BE2C (cell line): ENCODE measurements at regions not wholly inside any gene's neighbourhood (a gene's known extent, or its start where the extent isn't known, plus 50 kb on each side); places are given as distances from the start of the nearest gene placed in this dataset.
"Not testable (repeated sequence)": the region's sequence is repeated elsewhere in the genome, so short reads cannot be mapped to it uniquely, and the experiment has no call there.

Experiments
- DNase-seq: peaks from one replicate; pipeline ENCODE4 v3.0.0-alpha.2; 2020
- H3K27me3 ChIP-seq: fragments of 250-450 bp; sonication (Bioruptor Pico); 2 replicates; pipeline ENCODE4 v1.5.1; 2020; ENCODE audit warnings: mild to moderate bottlenecking
- H3K36me3 ChIP-seq: fragments of 250-450 bp; sonication (Bioruptor Pico); 2 replicates; pipeline ENCODE4 v1.5.1; 2020; ENCODE audit warnings: mild to moderate bottlenecking
- H3K4me1 ChIP-seq: fragments of 250-450 bp; sonication (Bioruptor Pico); 2 replicates; pipeline ENCODE4 v1.5.1; 2020
- H3K4me3 ChIP-seq: 2 replicates; pipeline ENCODE4 v1.5.1; 2011; ENCODE audit warnings: low read depth, low read length
- H3K9me3 ChIP-seq: fragments of 250-450 bp; sonication (Bioruptor Pico); 2 replicates; pipeline ENCODE4 v1.5.1; 2020
- CTCF ChIP-seq: IDR thresholded peaks from 2 replicates; pipeline ENCODE4 v1.5.1; 2012; ENCODE audit warnings: mild to moderate bottlenecking, low read depth, low read length

GRCh38 chr3:132987396-132987795 lies 50.8 kb upstream of the TMEM108 start:
- TF ChIP-seq CTCF = no peak
- H3K4me1 ChIP-seq = peaks cover 4% of the 10 kb centered on the region; the same call in 1 of the 2 replicates
- no peak for DNase-seq
- H3K4me3 ChIP-seq = no peak overlapping the region
- no peaks in the 10 kb centered on the region for H3K36me3 ChIP-seq
- peaks cover 7% of the 10 kb centered on the region; the same call in 1 of the 2 replicates for H3K9me3 ChIP-seq
- no peaks in the 10 kb centered on the region for H3K27me3 ChIP-seq

- Histone ChIP-seq H3K27me3 (no peaks in the 10 kb centered on the region), H3K9me3 (peaks cover 7% of the 10 kb centered on the region; the same call in 1 of the 2 replicates), H3K36me3 (no peaks in the 10 kb centered on the region), H3K4me3 (no peak overlapping the region), H3K4me1 (peaks cover 4% of the 10 kb centered on the region; the same call in 1 of the 2 replicates)
- peak; percentile 45 for DNase-seq
- TF ChIP-seq CTCF = no peak
Observed at GRCh38 chr3:132984181-132984580, 54.0 kb upstream of the TMEM108 start.

GRCh38 chr3:132983143-132983770 lies 54.9 kb upstream of the TMEM108 start:
- Histone ChIP-seq H3K36me3 (no peaks in the 10 kb centered on the region), H3K27me3 (no peaks in the 10 kb centered on the region), H3K4me3 (no peak overlapping the region), H3K4me1 (peaks cover 4% of the 10 kb centered on the region; the same call in 1 of the 2 replicates), H3K9me3 (peaks cover 7% of the 10 kb centered on the region; the same call in 1 of the 2 replicates)
- DNase-seq = no peak
- no peak for TF ChIP-seq CTCF

- no peak for DNase-seq
- Histone ChIP-seq H3K36me3 (no peaks in the 10 kb centered on the region), H3K4me3 (no peak overlapping the region), H3K27me3 (no peaks in the 10 kb centered on the region), H3K4me1 (peaks cover 4% of the 10 kb centered on the region; the same call in 1 of the 2 replicates), H3K9me3 (peaks cover 7% of the 10 kb centered on the region; the same call in 1 of the 2 replicates)
- peak; percentile 57 for TF ChIP-seq CTCF
Observed at GRCh38 chr3:132981719-132982118, 56.5 kb upstream of the TMEM108 start.

- Histone ChIP-seq H3K4me1 (peaks cover 4% of the 10 kb centered on the region; the same call in 1 of the 2 replicates), H3K9me3 (peaks cover 3% of the 10 kb centered on the region; the same call in 1 of the 2 replicates), H3K27me3 (no peaks in the 10 kb centered on the region), H3K36me3 (no peaks in the 10 kb centered on the region), H3K4me3 (no peak overlapping the region)
- no peak for DNase-seq
- TF ChIP-seq CTCF = no peak
Observed at GRCh38 chr3:132980102-132980501, 58.1 kb upstream of the TMEM108 start.

- H3K9me3 ChIP-seq = no peaks in the 10 kb centered on the region
- peaks cover 4% of the 10 kb centered on the region; the same call in 1 of the 2 replicates for H3K4me1 ChIP-seq
- H3K4me3 ChIP-seq = no peak overlapping the region
- H3K27me3 ChIP-seq = no peaks in the 10 kb centered on the region
- H3K36me3 ChIP-seq = no peaks in the 10 kb centered on the region
- no peak for DNase-seq
- no peak for TF ChIP-seq CTCF
Observed at GRCh38 chr3:132979606-132980005, 58.6 kb upstream of the TMEM108 start.

GRCh38 chr3:132978946-132979345 lies 59.2 kb upstream of the TMEM108 start:
- H3K4me1 ChIP-seq, H3K27me3 ChIP-seq, DNase-seq, H3K36me3 ChIP-seq, H3K9me3 ChIP-seq, H3K4me3 ChIP-seq: not testable (repeated sequence)
